ENCODE measurements at regions not wholly inside any gene's neighbourhood (a gene's known extent, or its start where the extent isn't known, plus 50 kb on each side); places are given as distances from the start of the nearest gene placed in this dataset.

- no peak for TF ChIP-seq CTCF (optimal IDR thresholded peaks at IDR 0.05 in 1 of 3, IDR thresholded peaks at IDR 0.05 in 1 of 3, conservative IDR thresholded peaks at IDR 0.05 in 1 of 3; ENCODE audit: extremely low read depth in 1 of 3, insufficient read depth in 2 of 3, low read length in 3 of 3)
- no peak for TF ChIP-seq EZH2 (IDR thresholded peaks at IDR 0.05; ENCODE audit: low read length)
Observed at GRCh38 chr5:166074582-166075481, 2216.6 kb upstream of the WWC1 start.

Measured in keratinocyte (primary cell).